ENCODE measurements at regions not wholly inside any gene's neighbourhood (a gene's known extent, or its start where the extent isn't known, plus 50 kb on each side); places are given as distances from the start of the nearest gene placed in this dataset.

GRCh38 chr4:101655005-101655404 is 135.5 kb upstream of the BANK1 start:
- no peak overlapping the region for H3K27ac ChIP-seq (ENCODE audit: low read length)
- H3K9me3 ChIP-seq (ENCODE audit: low read length), result no peaks in the 10 kb centered on the region
- no peak overlapping the region for H3K9ac ChIP-seq (ENCODE audit: low read length)
- H2AFZ ChIP-seq (ENCODE audit: low read depth, low read length), result no peak overlapping the region
- no peaks in the 10 kb centered on the region for H3F3A ChIP-seq (ENCODE audit: insufficient read depth, low read length, poor library complexity, severe bottlenecking)
- H3K9me2 ChIP-seq (ENCODE audit: insufficient read depth, low read length), result no peaks in the 10 kb centered on the region
- H3K79me2 ChIP-seq (replicated peaks; ENCODE audit: insufficient read depth, low read length), result no peaks in the 10 kb centered on the region
- H4K20me1 ChIP-seq (ENCODE audit: insufficient read depth), result no peaks in the 10 kb centered on the region
- no peak overlapping the region for H3K4me3 ChIP-seq (ENCODE audit: low read length)
- H3K36me3 ChIP-seq (ENCODE audit: insufficient read depth, low read length), result no peaks in the 10 kb centered on the region
- H3K4me2 ChIP-seq (ENCODE audit: low read length), result no peak overlapping the region
- no peaks in the 10 kb centered on the region for H3K27me3 ChIP-seq (ENCODE audit: insufficient read depth, low read depth, low read length)
- TF ChIP-seq SMC3 (conservative IDR thresholded peaks at IDR 0.05; ENCODE audit: poor library complexity) (no peak), CTCF (IDR thresholded peaks at IDR 0.05; ENCODE audit: poor library complexity, severe bottlenecking) (no peak)

GRCh38 chr4:101651778-101652177 is 138.8 kb upstream of the BANK1 start:
- Histone ChIP-seq H2AFZ (ENCODE audit: low read depth, low read length) (no peak overlapping the region), H3K36me3 (ENCODE audit: insufficient read depth, low read length) (no peaks in the 10 kb centered on the region), H3K4me2 (ENCODE audit: low read length) (no peak overlapping the region), H3K9me3 (ENCODE audit: low read length) (no peaks in the 10 kb centered on the region), H4K20me1 (ENCODE audit: insufficient read depth) (no peaks in the 10 kb centered on the region), H3K79me2 (replicated peaks; ENCODE audit: insufficient read depth, low read length) (no peaks in the 10 kb centered on the region), H3K4me3 (ENCODE audit: low read length) (no peak overlapping the region), H3K27me3 (ENCODE audit: insufficient read depth, low read depth, low read length) (no peaks in the 10 kb centered on the region), H3F3A (ENCODE audit: insufficient read depth, low read length, poor library complexity, severe bottlenecking) (no peaks in the 10 kb centered on the region), H3K9me2 (ENCODE audit: insufficient read depth, low read length) (no peaks in the 10 kb centered on the region), H3K27ac (ENCODE audit: low read length) (no peak overlapping the region), H3K9ac (ENCODE audit: low read length) (no peak overlapping the region)
- no peak for TF ChIP-seq MXI1 (conservative IDR thresholded peaks at IDR 0.05; ENCODE audit: poor library complexity, severe bottlenecking)
- no peak for TF ChIP-seq CTCF (IDR thresholded peaks at IDR 0.05; ENCODE audit: poor library complexity, severe bottlenecking)
- TF ChIP-seq TAF1 (IDR thresholded peaks at IDR 0.05; ENCODE audit: low read depth), result no peak
- no peak for TF ChIP-seq POLR2AphosphoS5 (IDR thresholded peaks at IDR 0.05)
- no peak for TF ChIP-seq RAD21 (conservative IDR thresholded peaks at IDR 0.05)
- TF ChIP-seq EP300 (conservative IDR thresholded peaks at IDR 0.05; ENCODE audit: poor library complexity, severe bottlenecking), result no peak
- no peak for TF ChIP-seq SMC3 (conservative IDR thresholded peaks at IDR 0.05; ENCODE audit: poor library complexity)
- no peak for TF ChIP-seq EZH2 (IDR thresholded peaks at IDR 0.05; ENCODE audit: borderline replicate concordance, insufficient read depth, low read length, poor library complexity, severe bottlenecking)
- no peak for TF ChIP-seq REST (IDR thresholded peaks at IDR 0.05; ENCODE audit: borderline replicate concordance)
